Fibroblast of skin of left biceps (primary cell): ENCODE measurements at regions not wholly inside any gene's neighbourhood (a gene's known extent, or its start where the extent isn't known, plus 50 kb on each side); places are given as distances from the start of the nearest gene placed in this dataset.
"Not testable (repeated sequence)": the region's sequence is repeated elsewhere in the genome, so short reads cannot be mapped to it uniquely, and the experiment has no call there.

Source experiments
- DNase-seq, 2 experiments: peaks; one replicate each; pipeline ENCODE4 v3.0.0-alpha.2; 2013; ENCODE audit warnings: low read depth in 2 of 2

- no peak for DNase-seq
Observed at GRCh38 chr1:90824551-90824950, 107.4 kb upstream of the BARHL2 start.

- DNase-seq = no peak
Observed at GRCh38 chr1:90823686-90824085, 106.6 kb upstream of the BARHL2 start.

DNA sequence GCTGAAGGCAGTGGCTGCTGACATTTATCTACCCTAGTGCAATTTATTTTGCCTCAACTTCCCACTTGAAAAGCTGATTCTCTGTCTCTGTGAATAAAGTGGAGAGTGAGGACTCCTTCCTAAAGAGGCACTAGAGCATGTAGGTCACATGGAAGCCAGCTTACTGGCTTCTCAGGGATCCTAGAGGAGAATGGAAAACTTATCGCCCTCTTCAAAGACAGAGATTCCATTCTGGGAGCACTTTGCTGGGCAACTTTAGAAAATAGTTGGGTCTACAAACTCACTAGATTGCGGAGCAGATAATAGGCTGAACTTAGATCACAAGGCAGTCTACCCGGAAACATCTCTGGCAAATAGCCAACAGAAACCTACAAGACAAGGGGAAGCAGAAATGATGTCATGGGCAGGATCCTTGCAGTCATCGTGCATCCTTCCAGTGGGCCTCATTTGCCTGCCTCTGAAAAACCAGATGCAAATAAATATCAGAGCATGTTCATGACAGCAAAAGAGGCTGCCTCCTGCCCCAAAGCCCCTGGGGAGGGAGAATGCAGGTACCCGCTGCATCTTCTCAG, 104.8 kb upstream of the BARHL2 start:
- DNase-seq = no peak

- no peak for DNase-seq
Observed at GRCh38 chr1:90821152-90821787, 104.2 kb upstream of the BARHL2 start.

GRCh38 chr1:90820745-90821144, 103.6 kb upstream of the BARHL2 start:
- DNase-seq = no peak

- no peak for DNase-seq
Observed at GRCh38 chr1:90817399-90817798, 100.3 kb upstream of the BARHL2 start.

DNA sequence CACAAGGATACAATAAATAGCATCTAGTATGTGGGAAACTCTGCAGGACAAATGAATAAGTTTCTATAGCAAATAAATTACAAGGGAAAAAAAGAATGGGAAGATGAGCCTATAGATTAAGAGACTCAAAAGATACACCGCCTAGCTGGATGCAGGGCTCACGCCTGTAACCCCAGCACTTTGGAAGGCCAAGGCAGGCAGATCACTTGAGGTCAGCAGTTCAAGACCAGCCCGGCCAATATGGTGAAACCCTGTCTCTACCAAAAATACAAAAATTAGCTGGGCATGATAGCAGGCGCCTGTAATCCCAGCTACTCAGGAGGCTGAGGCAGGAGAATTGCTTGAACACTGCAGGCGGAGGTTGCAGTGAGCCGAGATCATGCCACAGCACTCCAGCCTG, 95.1 kb upstream of the BARHL2 start:
- DNase-seq = not testable (repeated sequence)

DNA sequence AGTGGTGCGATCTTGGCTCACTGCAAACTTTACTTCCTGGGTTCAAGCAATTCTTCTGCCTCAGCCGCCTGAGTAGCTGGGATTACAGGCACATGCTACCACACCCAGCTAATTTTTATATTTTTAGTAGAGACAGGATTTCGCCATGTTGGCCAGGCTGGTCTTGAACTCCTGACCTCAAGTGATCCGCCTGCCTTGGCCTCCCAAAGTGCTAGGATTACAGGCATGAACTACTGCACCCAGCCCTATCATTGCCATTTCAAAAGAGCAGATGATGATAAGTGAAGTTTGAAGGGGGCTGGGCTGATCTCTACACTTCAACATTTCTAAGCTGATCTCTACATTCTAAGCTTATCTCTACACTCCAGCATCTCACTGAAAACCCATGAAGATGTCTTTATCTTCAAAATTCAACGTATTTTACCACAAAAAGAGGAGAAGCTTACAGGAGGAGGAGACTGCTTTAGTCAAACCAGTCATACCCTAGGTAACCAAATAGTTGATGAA, 94.4 kb upstream of the BARHL2 start:
- DNase-seq = not testable (repeated sequence)

- no peak for DNase-seq
Observed at GRCh38 chr1:90810681-90811080, 93.6 kb upstream of the BARHL2 start.

- DNase-seq = no peak
Observed at GRCh38 chr1:90809996-90810395, 92.9 kb upstream of the BARHL2 start.

GRCh38 chr1:90809093-90809492, 92.0 kb upstream of the BARHL2 start:
- DNase-seq = no peak

DNA sequence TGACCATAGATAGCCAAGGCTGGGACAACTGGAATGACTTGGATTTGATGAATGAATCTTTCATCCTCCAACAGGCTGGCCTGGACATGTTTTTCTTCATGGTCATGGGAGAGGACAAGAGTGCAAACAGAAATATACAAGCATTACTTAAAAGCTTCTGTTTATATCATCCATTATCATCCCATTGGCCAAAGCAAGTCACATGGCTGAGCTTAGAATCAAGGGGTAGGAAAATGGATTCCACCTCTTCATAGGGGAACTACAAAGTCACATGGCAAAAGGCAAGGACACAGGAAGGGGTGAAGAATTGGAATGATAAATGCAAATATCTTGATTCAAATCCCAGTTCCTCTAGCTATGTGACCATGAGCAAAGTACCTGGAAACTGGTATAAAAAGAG, 90.2 kb upstream of the BARHL2 start:
- no peak for DNase-seq

- DNase-seq = no peak
Observed at GRCh38 chr1:90802622-90803021, 85.5 kb upstream of the BARHL2 start.

- DNase-seq = no peak
Observed at GRCh38 chr1:90800012-90800717, 83.1 kb upstream of the BARHL2 start.

GRCh38 chr1:90799326-90799725, 82.2 kb upstream of the BARHL2 start:
- no peak for DNase-seq

DNA sequence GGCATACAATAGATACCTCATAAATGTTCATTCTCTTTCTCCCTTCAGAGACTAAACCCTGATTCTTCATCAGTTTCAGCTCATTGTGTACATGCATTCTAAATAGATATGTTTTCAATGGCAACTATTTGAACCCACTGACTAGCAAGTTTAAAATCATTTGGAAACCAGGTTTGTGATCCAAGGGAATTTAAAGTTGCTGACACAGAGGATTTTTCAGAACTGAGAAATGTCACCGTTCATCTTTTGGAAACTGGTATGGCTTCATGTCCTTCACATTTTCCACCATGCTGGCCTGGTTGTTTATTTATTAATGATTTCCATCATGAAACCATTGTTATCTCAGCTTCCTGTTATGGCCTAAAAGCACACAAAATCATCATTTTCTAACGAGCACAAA, 81.8 kb upstream of the BARHL2 start:
- DNase-seq = no peak

DNA sequence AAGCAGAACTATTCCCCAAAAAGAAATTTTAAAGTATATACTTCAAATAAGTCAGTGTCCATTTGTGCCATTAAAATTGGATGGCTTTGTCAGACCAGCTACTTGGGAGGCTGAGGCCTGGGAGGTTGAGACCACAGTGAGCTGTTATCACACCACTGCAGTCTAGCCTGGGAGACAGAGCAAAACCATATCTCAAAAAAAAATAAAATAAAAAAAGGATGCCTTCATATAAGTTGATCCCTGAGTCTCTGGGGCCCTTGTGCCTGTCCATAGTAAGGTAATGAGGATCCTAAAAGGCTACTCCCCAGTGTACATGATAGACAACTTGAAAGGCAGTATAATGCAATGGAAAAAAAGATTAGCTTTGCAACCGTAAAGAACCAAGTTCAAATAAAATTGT, 81.2 kb upstream of the BARHL2 start:
- DNase-seq = no peak

DNA sequence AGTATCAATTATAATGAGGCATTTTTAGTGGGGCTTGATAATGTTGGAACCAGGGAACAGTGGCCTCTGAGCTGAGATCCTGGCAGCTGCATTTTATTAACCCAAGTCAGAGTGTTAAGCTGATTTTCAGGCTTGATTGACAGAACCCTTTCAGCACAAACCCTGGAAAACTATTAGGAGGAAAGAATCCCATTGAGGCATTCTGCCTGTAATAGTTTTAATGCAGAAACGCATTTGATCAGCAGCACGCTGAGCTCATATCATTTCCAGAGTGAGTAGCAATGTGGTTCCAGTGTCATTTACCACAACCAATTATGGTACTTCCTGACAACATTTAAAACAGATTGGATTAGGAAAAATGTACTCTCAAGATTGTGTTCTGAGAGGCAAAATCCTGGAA, 78.3 kb upstream of the BARHL2 start:
- no peak for DNase-seq

- no peak for DNase-seq
Observed at GRCh38 chr1:90786709-90787108, 69.6 kb upstream of the BARHL2 start.

DNA sequence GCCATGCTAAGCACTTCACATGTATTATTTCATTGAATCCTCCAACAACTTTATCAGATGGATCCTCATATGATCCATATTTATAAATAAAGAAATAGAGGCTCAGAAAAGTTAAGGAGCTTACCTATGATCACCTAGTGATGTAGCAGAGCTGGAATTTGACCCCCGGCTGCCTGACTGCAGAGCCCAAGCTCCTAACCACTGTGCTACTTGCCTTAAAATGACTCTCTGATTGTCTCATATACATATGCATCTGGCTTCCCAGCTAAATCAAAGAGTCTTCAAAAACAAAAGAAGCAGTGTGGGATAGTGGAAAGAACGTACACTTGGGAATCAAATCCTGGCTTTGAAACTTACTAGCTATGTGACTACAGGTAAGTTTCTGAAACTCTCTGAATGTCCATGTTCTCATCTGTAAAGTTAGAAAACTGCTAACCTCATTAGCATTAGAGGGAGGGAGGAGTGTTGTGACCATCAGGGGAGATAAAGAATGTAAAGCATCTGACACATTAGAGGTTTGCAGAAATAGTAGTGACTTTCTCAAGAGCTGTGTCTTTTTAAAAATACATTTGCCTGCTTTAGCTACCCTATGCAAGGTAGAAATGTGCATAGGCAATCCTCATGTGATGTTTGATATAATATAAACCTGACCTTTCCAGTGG, 67.2 kb upstream of the BARHL2 start:
- no peak for DNase-seq

GRCh38 chr1:90783181-90783580, 66.1 kb upstream of the BARHL2 start:
- no peak for DNase-seq

DNA sequence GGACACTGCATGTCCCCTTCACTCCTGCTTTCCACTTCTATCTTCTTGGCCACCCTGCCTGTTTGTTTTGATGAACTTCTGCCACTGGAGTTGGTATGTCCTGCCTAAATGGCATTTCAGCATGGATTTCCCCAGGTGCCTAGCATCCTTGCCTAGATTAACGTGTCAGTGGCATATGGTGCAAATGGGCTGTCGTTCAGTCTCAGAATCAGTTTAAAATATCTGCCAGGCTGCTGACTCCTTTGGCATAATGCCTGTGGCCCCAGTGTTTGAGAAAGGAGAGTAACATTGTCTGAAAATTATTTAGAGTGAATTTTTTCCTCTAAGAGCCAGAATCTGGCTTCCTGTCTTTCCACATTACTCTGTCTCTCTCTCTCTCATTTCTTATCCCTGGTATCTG, 64.9 kb upstream of the BARHL2 start:
- no peak for DNase-seq

DNA sequence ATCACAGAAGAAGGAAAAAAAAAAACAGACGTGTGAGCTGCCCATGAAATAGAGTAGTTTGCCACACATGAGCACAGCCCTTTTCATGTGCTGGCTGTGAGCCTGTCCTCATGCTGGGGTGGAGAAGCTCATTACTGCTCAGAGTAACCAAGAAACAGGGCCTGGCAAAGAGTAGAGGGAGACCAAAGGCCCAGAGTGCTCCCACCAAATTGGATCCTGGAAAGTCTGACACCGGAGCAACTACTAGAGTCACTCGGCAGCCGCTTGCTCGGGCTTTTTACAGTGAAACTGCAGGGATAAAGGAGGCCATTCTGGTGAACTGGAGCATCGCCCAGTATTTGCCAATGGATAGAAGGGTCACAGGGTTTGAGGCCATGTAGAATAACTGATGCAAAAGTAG, 64.4 kb upstream of the BARHL2 start:
- no peak for DNase-seq
